WTC11 (cell line): ENCODE measurements at regions not wholly inside any gene's neighbourhood (a gene's known extent, or its start where the extent isn't known, plus 50 kb on each side); places are given as distances from the start of the nearest gene placed in this dataset.

ENCODE experiments used
- ATAC-seq: fragments of 200-7000 bp; cut with Tn5 transposase; 2 replicates; pipeline ENCODE4 v1.10.0; 2021; ENCODE audit warnings: mild to moderate bottlenecking, moderate library complexity
- CTCF ChIA-PET: fragments of 300-600 bp; sonication (Branson Sonifier 250); formaldehyde crosslinking; loops from one replicate; lab custom pipeline; 2021; ENCODE audit warnings: antibody characterized with exemption; lab: Charles Lee
- POLR2A ChIA-PET: fragments of 350-600 bp; sonication (Branson Sonifier 250); formaldehyde crosslinking; loops from one replicate; lab custom pipeline; 2021; ENCODE audit warnings: antibody characterized with exemption; lab: Charles Lee
- DNase-seq: peaks from one replicate; pipeline ENCODE4 v3.0.0; 2021; ENCODE audit warnings: low spot score
- H3K27ac Mint-ChIP-seq: 2 replicates; pipeline ENCODE4 v1.8.0; 2021; ENCODE audit warnings: mixed read lengths
- H3K27me3 Mint-ChIP-seq: 2 replicates; pipeline ENCODE4 v1.8.0; 2021; ENCODE audit warnings: low read depth, mild to moderate bottlenecking, moderate library complexity, mixed read lengths
- H3K36me3 Mint-ChIP-seq: 2 replicates; pipeline ENCODE4 v1.8.0; 2021; ENCODE audit warnings: mixed read lengths
- H3K4me1 Mint-ChIP-seq: 2 replicates; pipeline ENCODE4 v1.8.0; 2022; ENCODE audit warnings: mixed read lengths
- H3K4me3 Mint-ChIP-seq: 2 replicates; pipeline ENCODE4 v1.8.0; 2021; ENCODE audit warnings: mild to moderate bottlenecking, moderate library complexity, mixed read lengths
- H3K9me3 Mint-ChIP-seq: 2 replicates; pipeline ENCODE4 v1.8.0; 2021; ENCODE audit warnings: mixed read lengths
- CREM ChIP-seq: sonication (generic); formaldehyde crosslinking; IDR thresholded peaks from 2 replicates; pipeline ENCODE4 v1.8.1; 2022; ENCODE audit warnings: mild to moderate bottlenecking, missing genetic modification reagents, moderate library complexity
- FOXJ3 ChIP-seq: sonication (generic); formaldehyde crosslinking; IDR thresholded peaks from 2 replicates; pipeline ENCODE4 v1.9.0; 2021; ENCODE audit warnings: missing genetic modification reagents, mild to moderate bottlenecking, borderline replicate concordance
- JAZF1 ChIP-seq: fragments of 250-450 bp; sonication (Bioruptor Pico); IDR thresholded peaks from 2 replicates; pipeline ENCODE4 v1.9.0; 2021; ENCODE audit warnings: moderate library complexity, mild to moderate bottlenecking, inconsistent platforms
- NFE2L1 ChIP-seq: sonication (generic); formaldehyde crosslinking; IDR thresholded peaks from 2 replicates; pipeline ENCODE4 v1.8.1; 2023; ENCODE audit warnings: missing genetic modification reagents
- SOX15 ChIP-seq: fragments of 250-450 bp; sonication (Bioruptor Pico); IDR thresholded peaks from 2 replicates; pipeline ENCODE4 v1.9.0; 2021; ENCODE audit warnings: mild to moderate bottlenecking
- ZNF138 ChIP-seq: sonication (generic); formaldehyde crosslinking; conservative IDR thresholded peaks from 2 replicates; pipeline ENCODE4 v1.8.1; 2022; ENCODE audit warnings: mild to moderate bottlenecking, moderate library complexity, missing genetic modification reagents
- ZNF317 ChIP-seq: sonication (generic); formaldehyde crosslinking; IDR thresholded peaks from 2 replicates; pipeline ENCODE4 v1.8.1; 2023; ENCODE audit warnings: low read depth, mild to moderate bottlenecking, moderate library complexity, missing genetic modification reagents, borderline replicate concordance
- TF ChIP-seq, protein P1 (sequence below): sonication (generic); formaldehyde crosslinking; IDR thresholded peaks from 2 replicates; pipeline ENCODE4 v1.8.0; 2023; ENCODE audit warnings: missing genetic modification reagents, mild to moderate bottlenecking, borderline replicate concordance
- TF ChIP-seq, protein P2 (sequence below): fragments of 250-450 bp; sonication (Bioruptor Pico); IDR thresholded peaks from 2 replicates; pipeline ENCODE4 v1.9.0; 2021; ENCODE audit warnings: mild to moderate bottlenecking
- TF ChIP-seq, protein P3 (sequence below): sonication (generic); formaldehyde crosslinking; IDR thresholded peaks from 2 replicates; pipeline ENCODE4 v1.8.0; 2022; ENCODE audit warnings: mild to moderate bottlenecking, missing genetic modification reagents
- TF ChIP-seq, protein P4 (sequence below): sonication (generic); formaldehyde crosslinking; IDR thresholded peaks from 2 replicates; pipeline ENCODE4 v1.8.0; 2023; ENCODE audit warnings: mild to moderate bottlenecking, missing genetic modification reagents
- TF ChIP-seq, protein P5 (sequence below): sonication (generic); formaldehyde crosslinking; IDR thresholded peaks from 2 replicates; pipeline ENCODE4 v1.8.1; 2023; ENCODE audit warnings: mild to moderate bottlenecking, missing genetic modification reagents, borderline replicate concordance
- TF ChIP-seq, protein P6 (sequence below): sonication (generic); formaldehyde crosslinking; IDR thresholded peaks from 2 replicates; pipeline ENCODE4 v1.8.1; 2023; ENCODE audit warnings: mild to moderate bottlenecking, moderate library complexity, missing genetic modification reagents
- TF ChIP-seq, protein P7 (sequence below): fragments of 250-450 bp; sonication (Bioruptor Pico); IDR thresholded peaks from 2 replicates; pipeline ENCODE4 v1.9.0; 2021; ENCODE audit warnings: moderate library complexity, mild to moderate bottlenecking, inconsistent platforms, borderline replicate concordance

DNA sequence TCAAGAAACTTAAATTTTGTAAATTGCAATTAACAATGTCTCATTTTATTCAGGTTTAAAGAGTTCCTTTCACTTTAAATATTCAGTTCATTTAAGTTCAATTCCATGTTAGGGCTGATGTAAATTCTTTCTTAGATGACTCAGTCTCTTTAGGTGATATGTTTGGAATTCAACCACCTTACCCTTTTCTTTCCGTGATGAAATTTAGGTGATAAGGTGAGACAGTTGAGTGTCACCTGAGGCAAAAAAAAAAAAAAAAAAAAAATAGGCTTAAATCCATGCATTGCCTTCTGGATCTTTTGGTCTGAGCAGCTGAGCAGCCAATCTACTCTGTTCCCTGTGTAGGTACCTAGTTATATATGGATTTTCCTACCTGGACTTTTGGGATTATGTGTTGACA is 299.5 kb downstream of the DAD1 start (continued):
- TF ChIP-seq, protein P1, sequence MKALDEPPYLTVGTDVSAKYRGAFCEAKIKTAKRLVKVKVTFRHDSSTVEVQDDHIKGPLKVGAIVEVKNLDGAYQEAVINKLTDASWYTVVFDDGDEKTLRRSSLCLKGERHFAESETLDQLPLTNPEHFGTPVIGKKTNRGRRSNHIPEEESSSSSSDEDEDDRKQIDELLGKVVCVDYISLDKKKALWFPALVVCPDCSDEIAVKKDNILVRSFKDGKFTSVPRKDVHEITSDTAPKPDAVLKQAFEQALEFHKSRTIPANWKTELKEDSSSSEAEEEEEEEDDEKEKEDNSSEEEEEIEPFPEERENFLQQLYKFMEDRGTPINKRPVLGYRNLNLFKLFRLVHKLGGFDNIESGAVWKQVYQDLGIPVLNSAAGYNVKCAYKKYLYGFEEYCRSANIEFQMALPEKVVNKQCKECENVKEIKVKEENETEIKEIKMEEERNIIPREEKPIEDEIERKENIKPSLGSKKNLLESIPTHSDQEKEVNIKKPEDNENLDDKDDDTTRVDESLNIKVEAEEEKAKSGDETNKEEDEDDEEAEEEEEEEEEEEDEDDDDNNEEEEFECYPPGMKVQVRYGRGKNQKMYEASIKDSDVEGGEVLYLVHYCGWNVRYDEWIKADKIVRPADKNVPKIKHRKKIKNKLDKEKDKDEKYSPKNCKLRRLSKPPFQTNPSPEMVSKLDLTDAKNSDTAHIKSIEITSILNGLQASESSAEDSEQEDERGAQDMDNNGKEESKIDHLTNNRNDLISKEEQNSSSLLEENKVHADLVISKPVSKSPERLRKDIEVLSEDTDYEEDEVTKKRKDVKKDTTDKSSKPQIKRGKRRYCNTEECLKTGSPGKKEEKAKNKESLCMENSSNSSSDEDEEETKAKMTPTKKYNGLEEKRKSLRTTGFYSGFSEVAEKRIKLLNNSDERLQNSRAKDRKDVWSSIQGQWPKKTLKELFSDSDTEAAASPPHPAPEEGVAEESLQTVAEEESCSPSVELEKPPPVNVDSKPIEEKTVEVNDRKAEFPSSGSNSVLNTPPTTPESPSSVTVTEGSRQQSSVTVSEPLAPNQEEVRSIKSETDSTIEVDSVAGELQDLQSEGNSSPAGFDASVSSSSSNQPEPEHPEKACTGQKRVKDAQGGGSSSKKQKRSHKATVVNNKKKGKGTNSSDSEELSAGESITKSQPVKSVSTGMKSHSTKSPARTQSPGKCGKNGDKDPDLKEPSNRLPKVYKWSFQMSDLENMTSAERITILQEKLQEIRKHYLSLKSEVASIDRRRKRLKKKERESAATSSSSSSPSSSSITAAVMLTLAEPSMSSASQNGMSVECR (CRISPR knock-in tag) = no peak
- TF ChIP-seq, protein P2, sequence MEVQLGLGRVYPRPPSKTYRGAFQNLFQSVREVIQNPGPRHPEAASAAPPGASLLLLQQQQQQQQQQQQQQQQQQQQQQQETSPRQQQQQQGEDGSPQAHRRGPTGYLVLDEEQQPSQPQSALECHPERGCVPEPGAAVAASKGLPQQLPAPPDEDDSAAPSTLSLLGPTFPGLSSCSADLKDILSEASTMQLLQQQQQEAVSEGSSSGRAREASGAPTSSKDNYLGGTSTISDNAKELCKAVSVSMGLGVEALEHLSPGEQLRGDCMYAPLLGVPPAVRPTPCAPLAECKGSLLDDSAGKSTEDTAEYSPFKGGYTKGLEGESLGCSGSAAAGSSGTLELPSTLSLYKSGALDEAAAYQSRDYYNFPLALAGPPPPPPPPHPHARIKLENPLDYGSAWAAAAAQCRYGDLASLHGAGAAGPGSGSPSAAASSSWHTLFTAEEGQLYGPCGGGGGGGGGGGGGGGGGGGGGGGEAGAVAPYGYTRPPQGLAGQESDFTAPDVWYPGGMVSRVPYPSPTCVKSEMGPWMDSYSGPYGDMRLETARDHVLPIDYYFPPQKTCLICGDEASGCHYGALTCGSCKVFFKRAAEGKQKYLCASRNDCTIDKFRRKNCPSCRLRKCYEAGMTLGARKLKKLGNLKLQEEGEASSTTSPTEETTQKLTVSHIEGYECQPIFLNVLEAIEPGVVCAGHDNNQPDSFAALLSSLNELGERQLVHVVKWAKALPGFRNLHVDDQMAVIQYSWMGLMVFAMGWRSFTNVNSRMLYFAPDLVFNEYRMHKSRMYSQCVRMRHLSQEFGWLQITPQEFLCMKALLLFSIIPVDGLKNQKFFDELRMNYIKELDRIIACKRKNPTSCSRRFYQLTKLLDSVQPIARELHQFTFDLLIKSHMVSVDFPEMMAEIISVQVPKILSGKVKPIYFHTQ (CRISPR knock-in tag) = no peak

DNA sequence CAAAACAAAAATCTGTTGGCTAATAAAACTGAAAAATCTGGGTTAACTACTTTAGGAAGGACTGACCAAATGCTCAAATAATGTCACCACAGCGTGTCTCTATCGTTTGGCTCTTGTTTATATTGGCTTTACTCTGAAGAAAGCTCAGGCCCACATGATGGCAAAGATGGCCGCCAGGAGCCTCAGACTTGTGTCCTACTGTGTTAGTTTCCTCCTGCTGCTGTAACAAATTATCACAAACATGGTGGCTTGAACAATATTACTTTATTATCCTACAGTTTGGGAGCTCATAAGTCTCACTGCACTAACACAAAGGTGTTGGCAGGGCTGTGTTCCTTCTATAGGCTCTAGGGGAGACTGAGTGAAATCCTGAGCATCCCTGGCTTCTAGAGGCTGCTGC is 303.0 kb downstream of the DAD1 start:
- Mint-ChIP-seq H3K4me1 (peaks cover 20% of the 10 kb centered on the region), H3K9me3 (peaks cover 12% of the 10 kb centered on the region), H3K27ac (no peak overlapping the region), H3K36me3 (no peaks in the 10 kb centered on the region), H3K4me3 (no peak overlapping the region), H3K27me3 (no peaks in the 10 kb centered on the region)
- DNase-seq (no peak), ATAC-seq (no peak)
- POLR2A ChIA-PET = no interaction called here
- CTCF ChIA-PET = interaction anchor here (2.1 kb wide), 1 partner anchor 284 kb away, joined by 5 read pairs; no protein-coding TSS in a partner anchor
- TF ChIP-seq ZNF138 (CRISPR knock-in tag) = no peak
- TF ChIP-seq, protein P3, sequence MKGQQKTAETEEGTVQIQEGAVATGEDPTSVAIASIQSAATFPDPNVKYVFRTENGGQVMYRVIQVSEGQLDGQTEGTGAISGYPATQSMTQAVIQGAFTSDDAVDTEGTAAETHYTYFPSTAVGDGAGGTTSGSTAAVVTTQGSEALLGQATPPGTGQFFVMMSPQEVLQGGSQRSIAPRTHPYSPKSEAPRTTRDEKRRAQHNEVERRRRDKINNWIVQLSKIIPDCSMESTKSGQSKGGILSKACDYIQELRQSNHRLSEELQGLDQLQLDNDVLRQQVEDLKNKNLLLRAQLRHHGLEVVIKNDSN (CRISPR knock-in tag) = no peak
- TF ChIP-seq, protein P4, sequence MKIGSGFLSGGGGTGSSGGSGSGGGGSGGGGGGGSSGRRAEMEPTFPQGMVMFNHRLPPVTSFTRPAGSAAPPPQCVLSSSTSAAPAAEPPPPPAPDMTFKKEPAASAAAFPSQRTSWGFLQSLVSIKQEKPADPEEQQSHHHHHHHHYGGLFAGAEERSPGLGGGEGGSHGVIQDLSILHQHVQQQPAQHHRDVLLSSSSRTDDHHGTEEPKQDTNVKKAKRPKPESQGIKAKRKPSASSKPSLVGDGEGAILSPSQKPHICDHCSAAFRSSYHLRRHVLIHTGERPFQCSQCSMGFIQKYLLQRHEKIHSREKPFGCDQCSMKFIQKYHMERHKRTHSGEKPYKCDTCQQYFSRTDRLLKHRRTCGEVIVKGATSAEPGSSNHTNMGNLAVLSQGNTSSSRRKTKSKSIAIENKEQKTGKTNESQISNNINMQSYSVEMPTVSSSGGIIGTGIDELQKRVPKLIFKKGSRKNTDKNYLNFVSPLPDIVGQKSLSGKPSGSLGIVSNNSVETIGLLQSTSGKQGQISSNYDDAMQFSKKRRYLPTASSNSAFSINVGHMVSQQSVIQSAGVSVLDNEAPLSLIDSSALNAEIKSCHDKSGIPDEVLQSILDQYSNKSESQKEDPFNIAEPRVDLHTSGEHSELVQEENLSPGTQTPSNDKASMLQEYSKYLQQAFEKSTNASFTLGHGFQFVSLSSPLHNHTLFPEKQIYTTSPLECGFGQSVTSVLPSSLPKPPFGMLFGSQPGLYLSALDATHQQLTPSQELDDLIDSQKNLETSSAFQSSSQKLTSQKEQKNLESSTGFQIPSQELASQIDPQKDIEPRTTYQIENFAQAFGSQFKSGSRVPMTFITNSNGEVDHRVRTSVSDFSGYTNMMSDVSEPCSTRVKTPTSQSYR (CRISPR knock-in tag) = no peak
- TF ChIP-seq, protein P5, sequence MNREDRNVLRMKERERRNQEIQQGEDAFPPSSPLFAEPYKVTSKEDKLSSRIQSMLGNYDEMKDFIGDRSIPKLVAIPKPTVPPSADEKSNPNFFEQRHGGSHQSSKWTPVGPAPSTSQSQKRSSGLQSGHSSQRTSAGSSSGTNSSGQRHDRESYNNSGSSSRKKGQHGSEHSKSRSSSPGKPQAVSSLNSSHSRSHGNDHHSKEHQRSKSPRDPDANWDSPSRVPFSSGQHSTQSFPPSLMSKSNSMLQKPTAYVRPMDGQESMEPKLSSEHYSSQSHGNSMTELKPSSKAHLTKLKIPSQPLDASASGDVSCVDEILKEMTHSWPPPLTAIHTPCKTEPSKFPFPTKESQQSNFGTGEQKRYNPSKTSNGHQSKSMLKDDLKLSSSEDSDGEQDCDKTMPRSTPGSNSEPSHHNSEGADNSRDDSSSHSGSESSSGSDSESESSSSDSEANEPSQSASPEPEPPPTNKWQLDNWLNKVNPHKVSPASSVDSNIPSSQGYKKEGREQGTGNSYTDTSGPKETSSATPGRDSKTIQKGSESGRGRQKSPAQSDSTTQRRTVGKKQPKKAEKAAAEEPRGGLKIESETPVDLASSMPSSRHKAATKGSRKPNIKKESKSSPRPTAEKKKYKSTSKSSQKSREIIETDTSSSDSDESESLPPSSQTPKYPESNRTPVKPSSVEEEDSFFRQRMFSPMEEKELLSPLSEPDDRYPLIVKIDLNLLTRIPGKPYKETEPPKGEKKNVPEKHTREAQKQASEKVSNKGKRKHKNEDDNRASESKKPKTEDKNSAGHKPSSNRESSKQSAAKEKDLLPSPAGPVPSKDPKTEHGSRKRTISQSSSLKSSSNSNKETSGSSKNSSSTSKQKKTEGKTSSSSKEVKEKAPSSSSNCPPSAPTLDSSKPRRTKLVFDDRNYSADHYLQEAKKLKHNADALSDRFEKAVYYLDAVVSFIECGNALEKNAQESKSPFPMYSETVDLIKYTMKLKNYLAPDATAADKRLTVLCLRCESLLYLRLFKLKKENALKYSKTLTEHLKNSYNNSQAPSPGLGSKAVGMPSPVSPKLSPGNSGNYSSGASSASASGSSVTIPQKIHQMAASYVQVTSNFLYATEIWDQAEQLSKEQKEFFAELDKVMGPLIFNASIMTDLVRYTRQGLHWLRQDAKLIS (CRISPR knock-in tag) = no peak
- TF ChIP-seq NFE2L1 (CRISPR knock-in tag) = no peak
- TF ChIP-seq, protein P6, sequence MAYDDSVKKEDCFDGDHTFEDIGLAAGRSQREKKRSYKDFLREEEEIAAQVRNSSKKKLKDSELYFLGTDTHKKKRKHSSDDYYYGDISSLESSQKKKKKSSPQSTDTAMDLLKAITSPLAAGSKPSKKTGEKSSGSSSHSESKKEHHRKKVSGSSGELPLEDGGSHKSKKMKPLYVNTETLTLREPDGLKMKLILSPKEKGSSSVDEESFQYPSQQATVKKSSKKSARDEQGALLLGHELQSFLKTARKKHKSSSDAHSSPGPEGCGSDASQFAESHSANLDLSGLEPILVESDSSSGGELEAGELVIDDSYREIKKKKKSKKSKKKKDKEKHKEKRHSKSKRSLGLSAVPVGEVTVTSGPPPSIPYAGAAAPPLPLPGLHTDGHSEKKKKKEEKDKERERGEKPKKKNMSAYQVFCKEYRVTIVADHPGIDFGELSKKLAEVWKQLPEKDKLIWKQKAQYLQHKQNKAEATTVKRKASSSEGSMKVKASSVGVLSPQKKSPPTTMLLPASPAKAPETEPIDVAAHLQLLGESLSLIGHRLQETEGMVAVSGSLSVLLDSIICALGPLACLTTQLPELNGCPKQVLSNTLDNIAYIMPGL (CRISPR knock-in tag) = no peak
- no peak for TF ChIP-seq FOXJ3 (CRISPR knock-in tag)
- TF ChIP-seq ZNF317 (CRISPR knock-in tag) = no peak
- TF ChIP-seq, protein P7, sequence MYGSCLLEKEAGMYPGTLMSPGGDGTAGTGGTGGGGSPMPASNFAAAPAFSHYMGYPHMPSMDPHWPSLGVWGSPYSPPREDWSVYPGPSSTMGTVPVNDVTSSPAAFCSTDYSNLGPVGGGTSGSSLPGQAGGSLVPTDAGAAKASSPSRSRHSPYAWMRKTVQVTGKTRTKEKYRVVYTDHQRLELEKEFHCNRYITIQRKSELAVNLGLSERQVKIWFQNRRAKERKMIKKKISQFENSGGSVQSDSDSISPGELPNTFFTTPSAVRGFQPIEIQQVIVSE (CRISPR knock-in tag) = no peak
- TF ChIP-seq CREM (CRISPR knock-in tag) = no peak
- TF ChIP-seq SOX15 (CRISPR knock-in tag) = no peak
- no peak for TF ChIP-seq JAZF1 (CRISPR knock-in tag)
